ENCODE measurements at regions not wholly inside any gene's neighbourhood (a gene's known extent, or its start where the extent isn't known, plus 50 kb on each side); places are given as distances from the start of the nearest gene placed in this dataset.
"Not testable (repeated sequence)": the region's sequence is repeated elsewhere in the genome, so short reads cannot be mapped to it uniquely, and the experiment has no call there.

- DNase-seq (ENCODE audit: low spot score) = not testable (repeated sequence)
These were observed 53.0 kb upstream of the C1QTNF3 start for GRCh38 chr5:34096033-34096432.

- DNase-seq (ENCODE audit: low spot score) = not testable (repeated sequence)
These were observed 56.9 kb upstream of the C1QTNF3 start for GRCh38 chr5:34099891-34100290.

- not testable (repeated sequence) for DNase-seq (ENCODE audit: low spot score)
These were observed 58.6 kb upstream of the C1QTNF3 start for GRCh38 chr5:34101567-34101966.

- not testable (repeated sequence) for DNase-seq (ENCODE audit: low spot score)
These were observed 65.9 kb upstream of the C1QTNF3 start for GRCh38 chr5:34108897-34109296.

GRCh38 chr5:34124280-34124679 lies 81.3 kb upstream of the C1QTNF3 start:
- not testable (repeated sequence) for DNase-seq (ENCODE audit: low spot score)

GRCh38 chr5:34125354-34125753 lies 82.3 kb upstream of the C1QTNF3 start:
- DNase-seq (ENCODE audit: low spot score) = not testable (repeated sequence)

GRCh38 chr5:34126741-34127140 lies 83.7 kb upstream of the C1QTNF3 start:
- DNase-seq (ENCODE audit: low spot score) = not testable (repeated sequence)

GRCh38 chr5:34127818-34128217 lies 84.8 kb upstream of the C1QTNF3 start:
- not testable (repeated sequence) for DNase-seq (ENCODE audit: low spot score)

- not testable (repeated sequence) for DNase-seq (ENCODE audit: low spot score)
These were observed 85.9 kb upstream of the C1QTNF3 start for GRCh38 chr5:34128890-34129289.

GRCh38 chr5:34154988-34155387 lies 112.0 kb upstream of the C1QTNF3 start:
- not testable (repeated sequence) for DNase-seq (ENCODE audit: low spot score)

GRCh38 chr5:34156703-34157414 lies 113.8 kb upstream of the C1QTNF3 start:
- not testable (repeated sequence) for DNase-seq (ENCODE audit: low spot score)

- not testable (repeated sequence) for DNase-seq (ENCODE audit: low spot score)
These were observed 117.9 kb upstream of the C1QTNF3 start for GRCh38 chr5:34160904-34161303.

- DNase-seq (ENCODE audit: low spot score) = not testable (repeated sequence)
These were observed 128.4 kb upstream of the C1QTNF3 start for GRCh38 chr5:34171398-34171797.

- peak; percentile 91 for DNase-seq (ENCODE audit: low spot score)
These were observed 136.6 kb upstream of the C1QTNF3 start for GRCh38 chr5:34179453-34180190.

- DNase-seq (ENCODE audit: low spot score) = peak; percentile 89
These were observed 137.2 kb upstream of the C1QTNF3 start for GRCh38 chr5:34180225-34180624.

GRCh38 chr5:34180940-34181614 lies 138.1 kb upstream of the C1QTNF3 start:
- peak; percentile 91 for DNase-seq (ENCODE audit: low spot score)

- DNase-seq (ENCODE audit: low spot score) = not testable (repeated sequence)
These were observed 142.0 kb upstream of the C1QTNF3 start for GRCh38 chr5:34185005-34185404.

GRCh38 chr5:34185572-34185971 lies 142.6 kb upstream of the C1QTNF3 start:
- not testable (repeated sequence) for DNase-seq (ENCODE audit: low spot score)

- not testable (repeated sequence) for DNase-seq (ENCODE audit: low spot score)
These were observed 143.1 kb upstream of the C1QTNF3 start for GRCh38 chr5:34186108-34186507.

GRCh38 chr5:34186865-34187264 lies 143.9 kb upstream of the C1QTNF3 start:
- not testable (repeated sequence) for DNase-seq (ENCODE audit: low spot score)

- DNase-seq (ENCODE audit: low spot score) = not testable (repeated sequence)
These were observed 144.4 kb upstream of the C1QTNF3 start for GRCh38 chr5:34187441-34187840.

Data from mesenteric fat pad (tissue), 1 donor.